ENCODE measurements at regions not wholly inside any gene's neighbourhood (a gene's known extent, or its start where the extent isn't known, plus 50 kb on each side); places are given as distances from the start of the nearest gene placed in this dataset.

DNA sequence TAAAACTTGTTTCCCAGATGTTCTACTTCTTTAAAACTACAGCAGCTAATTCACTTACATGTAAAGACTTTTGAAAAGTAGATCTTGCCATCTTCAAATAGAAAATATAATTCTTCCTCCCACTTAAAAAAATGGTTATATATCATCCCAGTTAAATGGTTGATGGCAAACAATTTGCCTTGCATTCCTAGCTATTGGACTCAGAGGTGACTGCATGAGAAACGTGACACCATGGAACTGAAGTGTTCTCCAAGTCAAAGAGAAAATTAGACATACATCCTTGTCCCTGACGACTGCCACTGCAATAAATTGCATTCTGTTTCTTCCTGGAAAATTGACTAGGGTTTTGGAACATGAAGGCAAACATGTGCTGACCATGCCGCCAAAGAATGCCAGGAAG is 95.0 kb upstream of the POM121L12 start:
- Mint-ChIP-seq H3K4me3 (ENCODE audit: low read depth) (no peak overlapping the region), H3K36me3 (ENCODE audit: insufficient read depth) (no peaks in the 10 kb centered on the region), H3K27me3 (no peaks in the 10 kb centered on the region), H3K27ac (no peak overlapping the region), H3K4me1 (ENCODE audit: low read depth) (no peaks in the 10 kb centered on the region), H3K9me3 (ENCODE audit: low read depth) (no peaks in the 10 kb centered on the region)
- no peak for DNase-seq (ENCODE audit: low spot score, unreplicated experiment)
- TF ChIP-seq, protein P1, sequence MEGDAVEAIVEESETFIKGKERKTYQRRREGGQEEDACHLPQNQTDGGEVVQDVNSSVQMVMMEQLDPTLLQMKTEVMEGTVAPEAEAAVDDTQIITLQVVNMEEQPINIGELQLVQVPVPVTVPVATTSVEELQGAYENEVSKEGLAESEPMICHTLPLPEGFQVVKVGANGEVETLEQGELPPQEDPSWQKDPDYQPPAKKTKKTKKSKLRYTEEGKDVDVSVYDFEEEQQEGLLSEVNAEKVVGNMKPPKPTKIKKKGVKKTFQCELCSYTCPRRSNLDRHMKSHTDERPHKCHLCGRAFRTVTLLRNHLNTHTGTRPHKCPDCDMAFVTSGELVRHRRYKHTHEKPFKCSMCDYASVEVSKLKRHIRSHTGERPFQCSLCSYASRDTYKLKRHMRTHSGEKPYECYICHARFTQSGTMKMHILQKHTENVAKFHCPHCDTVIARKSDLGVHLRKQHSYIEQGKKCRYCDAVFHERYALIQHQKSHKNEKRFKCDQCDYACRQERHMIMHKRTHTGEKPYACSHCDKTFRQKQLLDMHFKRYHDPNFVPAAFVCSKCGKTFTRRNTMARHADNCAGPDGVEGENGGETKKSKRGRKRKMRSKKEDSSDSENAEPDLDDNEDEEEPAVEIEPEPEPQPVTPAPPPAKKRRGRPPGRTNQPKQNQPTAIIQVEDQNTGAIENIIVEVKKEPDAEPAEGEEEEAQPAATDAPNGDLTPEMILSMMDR (IDR thresholded peaks at IDR 0.05; ENCODE audit: unreplicated experiment) = no peak

DNA sequence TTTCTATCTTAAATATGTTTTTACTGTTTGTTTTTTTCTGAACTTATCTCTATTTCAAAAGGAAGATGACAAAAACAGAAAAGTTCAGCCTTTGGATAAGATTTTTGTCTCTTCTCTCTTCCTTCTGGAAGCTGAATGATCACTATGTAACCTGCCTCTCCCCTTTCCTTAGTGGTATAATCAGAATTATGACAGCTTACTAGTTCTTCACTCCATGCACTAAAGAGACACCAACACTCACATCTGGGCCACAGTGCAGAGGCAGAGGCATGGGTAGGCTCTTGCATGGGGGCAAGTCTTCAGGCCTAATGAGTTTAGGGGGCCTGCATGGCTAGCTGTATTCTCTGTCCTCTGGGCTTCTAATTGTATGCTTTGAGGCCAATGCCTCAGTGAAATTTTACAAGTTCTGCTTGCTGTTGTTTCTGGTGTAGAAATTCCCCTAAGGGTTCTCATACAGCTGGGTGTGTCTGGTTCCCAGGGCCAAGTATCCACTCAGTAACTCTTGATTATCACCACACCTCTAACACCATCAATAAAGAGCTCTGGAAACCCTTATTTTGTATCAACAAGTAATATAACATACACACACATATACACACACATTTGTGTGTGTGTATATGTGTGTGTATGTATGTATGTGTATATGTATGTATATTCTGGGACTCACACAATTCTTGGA is 96.8 kb upstream of the POM121L12 start:
- no peak for DNase-seq (ENCODE audit: low spot score, unreplicated experiment)
- H3K27me3 Mint-ChIP-seq = no peaks in the 10 kb centered on the region
- H3K9me3 Mint-ChIP-seq (ENCODE audit: low read depth) = peaks cover 4% of the 10 kb centered on the region

DNA sequence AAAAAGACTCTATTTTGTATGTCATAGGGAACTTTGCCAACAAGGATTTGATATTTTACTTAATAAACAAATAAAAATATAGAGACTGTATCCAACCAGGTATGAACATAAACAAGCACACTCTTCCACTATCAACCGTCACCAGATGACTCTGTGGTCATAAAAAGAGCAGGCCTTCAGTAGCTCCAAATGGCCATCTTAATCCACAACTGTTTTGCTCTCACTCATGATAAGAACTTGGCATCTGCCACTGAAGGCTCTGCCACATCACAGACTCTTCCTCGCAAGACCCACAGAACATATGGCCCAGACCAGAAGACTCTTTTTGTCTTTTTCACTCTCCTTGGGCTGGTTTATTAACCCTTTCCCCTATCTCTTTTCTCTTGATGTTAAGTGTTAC is 98.7 kb upstream of the POM121L12 start:
- no peak overlapping the region for H3K27ac Mint-ChIP-seq
- TF ChIP-seq, protein P1 (IDR thresholded peaks at IDR 0.05; ENCODE audit: unreplicated experiment) = no peak
- H3K36me3 Mint-ChIP-seq (ENCODE audit: insufficient read depth) = no peaks in the 10 kb centered on the region
- no peak overlapping the region for H3K4me3 Mint-ChIP-seq (ENCODE audit: low read depth)
- no peaks in the 10 kb centered on the region for H3K27me3 Mint-ChIP-seq
- peaks cover 13% of the 10 kb centered on the region for H3K9me3 Mint-ChIP-seq (ENCODE audit: low read depth)
- DNase-seq (ENCODE audit: low spot score, unreplicated experiment) = no peak
- H3K4me1 Mint-ChIP-seq (ENCODE audit: low read depth) = no peaks in the 10 kb centered on the region

More for the DNA sequence above, 96.8 kb upstream of the POM121L12 start:
- H3K36me3 Mint-ChIP-seq (ENCODE audit: insufficient read depth) = no peaks in the 10 kb centered on the region
- TF ChIP-seq, protein P1 (IDR thresholded peaks at IDR 0.05; ENCODE audit: unreplicated experiment) = no peak
- no peak overlapping the region for H3K4me3 Mint-ChIP-seq (ENCODE audit: low read depth)
- no peak overlapping the region for H3K27ac Mint-ChIP-seq
- H3K4me1 Mint-ChIP-seq (ENCODE audit: low read depth) = no peaks in the 10 kb centered on the region

DNA sequence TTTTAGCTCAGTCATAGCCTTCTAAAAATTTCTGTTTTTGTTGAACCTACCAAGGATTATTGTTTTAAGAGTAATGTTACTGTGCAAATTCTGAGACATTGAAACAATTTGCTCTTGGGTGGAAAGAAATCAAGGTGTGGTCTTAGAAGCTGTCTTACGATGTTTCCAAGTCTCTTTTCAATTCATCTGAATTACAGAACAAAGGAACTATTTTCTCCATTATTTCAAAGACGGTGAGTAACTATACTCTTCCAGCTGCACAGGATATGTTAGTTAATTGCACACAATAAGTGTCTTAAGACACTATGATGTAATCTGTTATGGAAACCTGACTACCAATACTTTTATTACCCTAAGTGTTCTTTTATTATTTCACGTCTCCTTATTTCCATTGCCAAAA is 106.8 kb upstream of the POM121L12 start:
- Mint-ChIP-seq H3K27ac (no peak overlapping the region), H3K4me1 (ENCODE audit: low read depth) (no peaks in the 10 kb centered on the region), H3K9me3 (ENCODE audit: low read depth) (peaks cover 22% of the 10 kb centered on the region), H3K36me3 (ENCODE audit: insufficient read depth) (no peaks in the 10 kb centered on the region), H3K4me3 (ENCODE audit: low read depth) (no peak overlapping the region), H3K27me3 (no peaks in the 10 kb centered on the region)
- DNase-seq (ENCODE audit: low spot score, unreplicated experiment) = no peak
- TF ChIP-seq, protein P1 (IDR thresholded peaks at IDR 0.05; ENCODE audit: unreplicated experiment) = no peak

DNA sequence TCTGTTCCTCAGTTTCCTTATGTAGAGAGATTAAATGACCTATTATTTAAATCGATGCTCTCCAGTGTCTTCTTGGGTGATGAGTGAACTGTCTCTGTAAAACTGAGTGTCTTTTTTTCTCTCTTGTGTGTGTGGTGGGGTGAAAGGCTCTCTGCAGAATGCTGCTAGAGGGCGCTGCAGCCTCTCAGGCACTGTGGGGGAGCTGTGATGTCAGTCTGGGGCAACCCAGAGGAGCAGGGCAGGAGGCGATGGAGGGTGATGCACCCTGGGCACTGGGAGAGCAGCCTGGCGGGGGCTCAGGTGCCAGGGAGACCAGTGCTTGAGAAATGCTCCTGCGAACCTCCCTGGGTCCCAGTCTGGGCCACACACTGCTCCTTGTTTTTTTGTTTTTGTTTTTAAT is 110.1 kb upstream of the POM121L12 start:
- TF ChIP-seq, protein P1 (IDR thresholded peaks at IDR 0.05; ENCODE audit: unreplicated experiment) = no peak
- no peak for DNase-seq (ENCODE audit: low spot score, unreplicated experiment)
- no peak overlapping the region for H3K27ac Mint-ChIP-seq
- H3K36me3 Mint-ChIP-seq (ENCODE audit: insufficient read depth) = no peaks in the 10 kb centered on the region
- H3K4me1 Mint-ChIP-seq (ENCODE audit: low read depth) = peaks cover 8% of the 10 kb centered on the region
- H3K9me3 Mint-ChIP-seq (ENCODE audit: low read depth) = peaks cover 11% of the 10 kb centered on the region
- no peaks in the 10 kb centered on the region for H3K27me3 Mint-ChIP-seq
- H3K4me3 Mint-ChIP-seq (ENCODE audit: low read depth) = no peak overlapping the region

Measured in progenitor cell of endocrine pancreas (in vitro differentiated cells).